Upper lobe of left lung (tissue), 6 donors: ENCODE measurements at regions not wholly inside any gene's neighbourhood (a gene's known extent, or its start where the extent isn't known, plus 50 kb on each side); places are given as distances from the start of the nearest gene placed in this dataset.

ENCODE experiments used
- ATAC-seq, 2 donors: fragments of 200-7000 bp; cut with Tn5 transposase; one replicate each; pipeline ENCODE4 v1.9.1; 2022; ENCODE audit warnings: mild to moderate bottlenecking in 2 of 2, moderate library complexity in 2 of 2; ENCODE audit not compliant: low FRiP score in 2 of 2
- DNase-seq, 2 donors: peaks; one replicate each; pipeline ENCODE4 v3.0.0-alpha.2; 2019 to 2020
- H3K27ac ChIP-seq, 4 donors: fragments of 200-600 bp; sonication (generic); one replicate each; pipeline ENCODE4 v1.5.1; 2016 to 2019
- H3K27me3 ChIP-seq, 4 donors: fragments of 200-600 bp; sonication (generic); one replicate each; pipeline ENCODE4 v1.5.1; 2017 to 2019
- H3K36me3 ChIP-seq, 4 donors: fragments of 200-600 bp; sonication (generic); one replicate each; pipeline ENCODE4 v1.5.1; 2016 to 2019
- H3K4me1 ChIP-seq, 4 donors: fragments of 200-600 bp; sonication (generic); one replicate each; pipeline ENCODE4 v1.5.1; 2018 to 2019
- H3K4me3 ChIP-seq, 4 donors: fragments of 200-600 bp; sonication (generic); one replicate each; pipeline ENCODE4 v1.5.1; 2017 to 2019; ENCODE audit warnings: mild to moderate bottlenecking in 2 of 4, moderate library complexity in 1 of 4
- H3K9me3 ChIP-seq, 4 donors: fragments of 200-600 bp; sonication (generic); one replicate each; pipeline ENCODE4 v1.5.1; 2018 to 2019
- CTCF ChIP-seq, 6 experiments: fragments of 450-650 bp in 4 of 6; fragments of 200-600 bp in 2 of 6; sonication (generic) in 2 of 6; IDR thresholded peaks; one replicate each; pipeline ENCODE4 v1.5.1; 2016 to 2019; ENCODE audit warnings: antibody characterized with exemption in 6 of 6
- EP300 ChIP-seq, 4 donors: sonication (generic); formaldehyde crosslinking; IDR thresholded peaks; one replicate each; pipeline ENCODE4 v1.5.1; 2017; ENCODE audit warnings: antibody characterized with exemption in 4 of 4, control low read depth in 2 of 4
- POLR2A ChIP-seq, 4 donors: fragments of 450-650 bp; IDR thresholded peaks; one replicate each; pipeline ENCODE4 v1.5.1; 2016 to 2017; ENCODE audit warnings: antibody characterized with exemption in 4 of 4, mild to moderate bottlenecking in 2 of 4
- POLR2AphosphoS5 ChIP-seq, 2 donors: sonication (generic); formaldehyde crosslinking; IDR thresholded peaks; one replicate each; pipeline ENCODE4 v1.5.1; 2017; ENCODE audit warnings: antibody characterized with exemption in 2 of 2
- WGBS, 2 donors: methylation state at CpG; one replicate each; pipeline ENCODE4 v1.1.5; 2017 to 2018; 5-methylcytosine and 5-hydroxymethylcytosine counted together
- donor health status: DM: no; HTN: no; CAD: no; lungs with moderate emphysema.
- donor health status: DM: no; HTN: yes; CAD: no; lungs with severe emphysema.

- DNase-seq: no peak
- Histone ChIP-seq H3K27me3 (no peaks in the 10 kb centered on the region), H3K36me3 (no peaks in the 10 kb centered on the region), H3K27ac (peak overlapping the region in 1 of 4 donors; percentile 50), H3K4me3 (no peak overlapping the region), H3K9me3 (no peaks in the 10 kb centered on the region), H3K4me1 (no peaks in the 10 kb centered on the region)
- TF ChIP-seq POLR2AphosphoS5 (IDR thresholded peaks at IDR 0.05) (no peak), CTCF (IDR thresholded peaks at IDR 0.05) (no peak), EP300 (IDR thresholded peaks at IDR 0.05) (no peak)
- WGBS, 2 donors: 65 to 82% methylated on average over 4 of the region's 4 CpGs
- ATAC-seq: no peak
These were observed 638.3 kb downstream of the NTRK3 start for GRCh38 chr15:87618203-87618725.

- peaks cover 0 to 3% (median 0%) of the 10 kb centered on the region in 4 donors for H3K4me1 ChIP-seq
- H3K4me3 ChIP-seq: no peak overlapping the region
- no peak overlapping the region for H3K27ac ChIP-seq
- TF ChIP-seq CTCF (IDR thresholded peaks at IDR 0.05) (no peak), EP300 (IDR thresholded peaks at IDR 0.05) (no peak), POLR2AphosphoS5 (IDR thresholded peaks at IDR 0.05) (no peak), POLR2A (IDR thresholded peaks at IDR 0.05) (no peak)
- whole genome bisulfite sequencing, 2 donors: 80 to 85% methylated on average over 9 of the region's 9 CpGs
- no peaks in the 10 kb centered on the region for H3K36me3 ChIP-seq
- H3K9me3 ChIP-seq: no peaks in the 10 kb centered on the region
- DNase-seq (no peak), ATAC-seq (no peak)
- H3K27me3 ChIP-seq: no peaks in the 10 kb centered on the region
These were observed 641.8 kb downstream of the NTRK3 start for GRCh38 chr15:87614704-87615103.

- Histone ChIP-seq H3K27ac (no peak overlapping the region), H3K4me1 (peaks cover 0 to 3% (median 0%) of the 10 kb centered on the region in 4 donors), H3K27me3 (no peaks in the 10 kb centered on the region), H3K36me3 (no peaks in the 10 kb centered on the region), H3K9me3 (no peaks in the 10 kb centered on the region), H3K4me3 (no peak overlapping the region)
- DNase-seq (no peak), ATAC-seq (peak in 1 of 2 donors; percentile 64)
- no peak for TF ChIP-seq POLR2A (IDR thresholded peaks at IDR 0.05)
- TF ChIP-seq EP300 (IDR thresholded peaks at IDR 0.05): no peak
- TF ChIP-seq CTCF (IDR thresholded peaks at IDR 0.05): no peak
- no peak for TF ChIP-seq POLR2AphosphoS5 (IDR thresholded peaks at IDR 0.05)
- WGBS, 2 donors: 67 to 74% methylated on average over 8 of the region's 8 CpGs
These were observed 646.2 kb downstream of the NTRK3 start for GRCh38 chr15:87610366-87610765.

GRCh38 chr15:87609894-87610293, 646.6 kb downstream of the NTRK3 start:
- WGBS, 2 donors: 72 to 80% methylated on average over 4 of the region's 4 CpGs
- Histone ChIP-seq H3K27ac (no peak overlapping the region), H3K27me3 (no peaks in the 10 kb centered on the region), H3K9me3 (no peaks in the 10 kb centered on the region), H3K36me3 (no peaks in the 10 kb centered on the region), H3K4me1 (peaks cover 0 to 3% (median 0%) of the 10 kb centered on the region in 4 donors), H3K4me3 (no peak overlapping the region)
- DNase-seq: no peak
- no peak for TF ChIP-seq POLR2AphosphoS5 (IDR thresholded peaks at IDR 0.05)
- TF ChIP-seq CTCF (IDR thresholded peaks at IDR 0.05): no peak
- TF ChIP-seq EP300 (IDR thresholded peaks at IDR 0.05): no peak
- TF ChIP-seq POLR2A (IDR thresholded peaks at IDR 0.05): no peak
- ATAC-seq: peak in 1 of 2 donors; percentile 25

- Histone ChIP-seq H3K27ac (no peak overlapping the region), H3K27me3 (no peaks in the 10 kb centered on the region), H3K9me3 (no peaks in the 10 kb centered on the region), H3K4me3 (no peak overlapping the region), H3K4me1 (peaks cover 0 to 3% (median 0%) of the 10 kb centered on the region in 4 donors), H3K36me3 (no peaks in the 10 kb centered on the region)
- TF ChIP-seq POLR2A (IDR thresholded peaks at IDR 0.05) (no peak), CTCF (IDR thresholded peaks at IDR 0.05) (no peak), EP300 (IDR thresholded peaks at IDR 0.05) (no peak), POLR2AphosphoS5 (IDR thresholded peaks at IDR 0.05) (no peak)
- DNase-seq (no peak), ATAC-seq (peak in 1 of 2 donors; percentile 72)
- 26 to 74% methylated on average over 1 of the region's 1 CpG for WGBS, 2 donors
These were observed 647.1 kb downstream of the NTRK3 start for GRCh38 chr15:87609474-87609873.
